Esophagus muscularis mucosa (tissue), 4 donors: ENCODE measurements at regions not wholly inside any gene's neighbourhood (a gene's known extent, or its start where the extent isn't known, plus 50 kb on each side); places are given as distances from the start of the nearest gene placed in this dataset.

ENCODE experiments used
- EP300 ChIP-seq: sonication (generic); formaldehyde crosslinking; IDR thresholded peaks from one replicate; pipeline ENCODE4 v1.6.1; 2017; ENCODE audit warnings: antibody characterized with exemption
- POLR2A ChIP-seq: fragments of 450-650 bp; IDR thresholded peaks from one replicate; pipeline ENCODE4 v1.6.1; 2017; ENCODE audit warnings: antibody characterized with exemption, moderate library complexity, mild to moderate bottlenecking, low read depth
- POLR2AphosphoS5 ChIP-seq, 2 donors: sonication (generic); formaldehyde crosslinking; IDR thresholded peaks; one replicate each; pipeline ENCODE4 v1.6.1; 2017; ENCODE audit warnings: antibody characterized with exemption in 2 of 2
- TF ChIP-seq, protein P1 (sequence below), 3 experiments: fragments of 200-600 bp in 2 of 3; fragments of 450-650 bp in 1 of 3; sonication (generic) in 2 of 3; IDR thresholded peaks; one replicate each; pipeline ENCODE4 v1.5.1; 2017 to 2019; ENCODE audit warnings: antibody characterized with exemption in 3 of 3, mild to moderate bottlenecking in 2 of 3, moderate library complexity in 1 of 3

DNA sequence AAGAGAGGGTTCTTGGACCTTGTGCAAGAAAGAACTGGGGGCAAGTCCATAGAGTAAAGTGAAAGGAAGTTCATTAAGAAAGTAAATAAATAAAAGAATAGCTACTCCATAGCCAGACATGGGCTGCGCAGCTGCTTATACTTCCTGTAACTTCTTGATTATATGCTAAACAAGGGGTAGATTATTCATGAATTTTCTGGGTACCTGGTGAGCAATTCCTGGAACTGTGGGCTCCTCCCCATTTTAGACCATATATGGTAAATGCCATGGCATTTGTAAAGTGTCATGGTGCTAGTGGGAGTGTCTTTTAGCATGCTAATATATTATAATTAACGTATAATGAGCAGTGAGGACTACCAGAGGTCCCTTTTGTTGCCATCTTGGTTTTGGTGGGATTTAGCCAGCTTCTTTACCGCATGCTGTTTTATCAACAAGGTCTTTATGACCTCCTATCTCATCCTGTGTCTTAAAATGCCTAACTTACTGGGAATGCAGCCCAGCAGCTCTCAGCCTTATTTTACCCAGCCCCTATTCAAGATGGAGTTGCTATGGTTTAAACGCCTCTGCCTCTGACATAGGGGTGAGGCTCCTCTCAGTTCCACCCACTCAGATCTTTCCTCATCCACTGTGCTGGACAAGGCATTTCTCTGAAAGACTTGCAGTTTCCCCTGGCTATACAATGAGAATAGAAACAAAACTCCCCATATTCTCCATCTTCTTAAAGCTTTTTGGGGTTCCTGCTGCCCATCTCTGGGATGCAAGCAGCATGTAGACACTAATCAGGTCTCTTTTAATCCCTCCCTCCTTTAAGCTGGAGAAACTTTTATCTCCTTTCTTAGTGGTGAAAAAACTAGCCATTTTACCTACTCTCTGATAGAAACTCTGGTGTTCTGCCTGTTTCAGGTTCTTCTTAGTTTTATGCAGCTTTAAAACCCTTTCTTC lies 91.2 kb downstream of the ARRDC3 start:
- TF ChIP-seq POLR2A = no peak
- TF ChIP-seq, protein P1, sequence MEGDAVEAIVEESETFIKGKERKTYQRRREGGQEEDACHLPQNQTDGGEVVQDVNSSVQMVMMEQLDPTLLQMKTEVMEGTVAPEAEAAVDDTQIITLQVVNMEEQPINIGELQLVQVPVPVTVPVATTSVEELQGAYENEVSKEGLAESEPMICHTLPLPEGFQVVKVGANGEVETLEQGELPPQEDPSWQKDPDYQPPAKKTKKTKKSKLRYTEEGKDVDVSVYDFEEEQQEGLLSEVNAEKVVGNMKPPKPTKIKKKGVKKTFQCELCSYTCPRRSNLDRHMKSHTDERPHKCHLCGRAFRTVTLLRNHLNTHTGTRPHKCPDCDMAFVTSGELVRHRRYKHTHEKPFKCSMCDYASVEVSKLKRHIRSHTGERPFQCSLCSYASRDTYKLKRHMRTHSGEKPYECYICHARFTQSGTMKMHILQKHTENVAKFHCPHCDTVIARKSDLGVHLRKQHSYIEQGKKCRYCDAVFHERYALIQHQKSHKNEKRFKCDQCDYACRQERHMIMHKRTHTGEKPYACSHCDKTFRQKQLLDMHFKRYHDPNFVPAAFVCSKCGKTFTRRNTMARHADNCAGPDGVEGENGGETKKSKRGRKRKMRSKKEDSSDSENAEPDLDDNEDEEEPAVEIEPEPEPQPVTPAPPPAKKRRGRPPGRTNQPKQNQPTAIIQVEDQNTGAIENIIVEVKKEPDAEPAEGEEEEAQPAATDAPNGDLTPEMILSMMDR (IDR thresholded peaks at IDR 0.05) = no peak
- TF ChIP-seq EP300 = no peak
- TF ChIP-seq POLR2AphosphoS5 (IDR thresholded peaks at IDR 0.05) = no peak
